ENCODE measurements at regions not wholly inside any gene's neighbourhood (a gene's known extent, or its start where the extent isn't known, plus 50 kb on each side); places are given as distances from the start of the nearest gene placed in this dataset.

DNA sequence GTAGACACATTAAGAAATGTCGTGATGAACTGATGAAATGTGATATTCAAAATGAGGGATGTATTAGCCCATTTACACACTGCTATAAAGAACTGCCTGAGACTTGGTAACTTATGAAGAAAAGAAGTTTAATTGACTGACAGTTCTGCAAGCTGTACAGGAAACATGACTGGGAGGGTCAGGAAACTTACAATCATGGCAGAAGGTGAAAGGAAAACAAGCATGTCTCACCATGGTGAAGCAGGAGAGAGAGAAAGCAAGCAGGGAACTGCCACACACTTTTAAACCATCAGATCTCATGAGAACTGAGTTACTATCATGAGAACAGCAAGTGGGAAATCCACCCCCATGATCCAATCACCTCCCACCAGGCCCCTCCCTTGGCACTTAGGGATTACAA lies 1010.8 kb upstream of the CELF4 start:
- TF ChIP-seq, protein P1, sequence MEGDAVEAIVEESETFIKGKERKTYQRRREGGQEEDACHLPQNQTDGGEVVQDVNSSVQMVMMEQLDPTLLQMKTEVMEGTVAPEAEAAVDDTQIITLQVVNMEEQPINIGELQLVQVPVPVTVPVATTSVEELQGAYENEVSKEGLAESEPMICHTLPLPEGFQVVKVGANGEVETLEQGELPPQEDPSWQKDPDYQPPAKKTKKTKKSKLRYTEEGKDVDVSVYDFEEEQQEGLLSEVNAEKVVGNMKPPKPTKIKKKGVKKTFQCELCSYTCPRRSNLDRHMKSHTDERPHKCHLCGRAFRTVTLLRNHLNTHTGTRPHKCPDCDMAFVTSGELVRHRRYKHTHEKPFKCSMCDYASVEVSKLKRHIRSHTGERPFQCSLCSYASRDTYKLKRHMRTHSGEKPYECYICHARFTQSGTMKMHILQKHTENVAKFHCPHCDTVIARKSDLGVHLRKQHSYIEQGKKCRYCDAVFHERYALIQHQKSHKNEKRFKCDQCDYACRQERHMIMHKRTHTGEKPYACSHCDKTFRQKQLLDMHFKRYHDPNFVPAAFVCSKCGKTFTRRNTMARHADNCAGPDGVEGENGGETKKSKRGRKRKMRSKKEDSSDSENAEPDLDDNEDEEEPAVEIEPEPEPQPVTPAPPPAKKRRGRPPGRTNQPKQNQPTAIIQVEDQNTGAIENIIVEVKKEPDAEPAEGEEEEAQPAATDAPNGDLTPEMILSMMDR (IDR thresholded peaks at IDR 0.05; ENCODE audit: insufficient read depth, low read length, poor library complexity, severe bottlenecking), result no peak
- TF ChIP-seq EZH2phosphoT487 (conservative IDR thresholded peaks at IDR 0.05; ENCODE audit: low read length), result no peak

Data from SU-DHL-6 (cell line).